Sigmoid colon (tissue), 6 donors: ENCODE measurements at regions not wholly inside any gene's neighbourhood (a gene's known extent, or its start where the extent isn't known, plus 50 kb on each side); places are given as distances from the start of the nearest gene placed in this dataset.
"Not testable (repeated sequence)": the region's sequence is repeated elsewhere in the genome, so short reads cannot be mapped to it uniquely, and the experiment has no call there.

Experiments used
- DNase-seq: peaks from one replicate; pipeline ENCODE4 v3.0.0-alpha.2; 2019
- H3K27ac ChIP-seq, 4 donors: fragments of 200-600 bp; sonication (generic); one replicate each; pipeline ENCODE4 v1.5.1; 2016 to 2019; ENCODE audit warnings: mild to moderate bottlenecking in 1 of 4
- H3K27me3 ChIP-seq, 3 donors: fragments of 200-600 bp; sonication (generic); one replicate each; pipeline ENCODE4 v1.5.1; 2019; ENCODE audit warnings: mild to moderate bottlenecking in 1 of 3
- H3K36me3 ChIP-seq, 4 donors: fragments of 200-600 bp; sonication (generic); one replicate each; pipeline ENCODE4 v1.5.1; 2016 to 2019
- H3K4me1 ChIP-seq, 4 donors: fragments of 200-600 bp; sonication (generic); one replicate each; pipeline ENCODE4 v1.5.1; 2017 to 2019
- H3K4me3 ChIP-seq, 4 donors: fragments of 200-600 bp; sonication (generic); one replicate each; pipeline ENCODE4 v1.5.1; 2017 to 2019; ENCODE audit warnings: mild to moderate bottlenecking in 2 of 4, moderate library complexity in 1 of 4
- H3K9me3 ChIP-seq, 4 donors: fragments of 200-600 bp in 3 of 4; sonication (generic) in 3 of 4; one replicate each; pipeline versions ENCODE4 v1.5.1 to v1.6.1; 2013 to 2019
- CTCF ChIP-seq, 4 experiments: fragments of 450-650 bp in 3 of 4; fragments of 200-600 bp in 1 of 4; IDR thresholded peaks; one replicate each; pipeline ENCODE4 v1.5.1; 2016 to 2019; ENCODE audit warnings: antibody characterized with exemption in 4 of 4, mild to moderate bottlenecking in 3 of 4, moderate library complexity in 2 of 4
- EP300 ChIP-seq, 4 donors: sonication (generic); formaldehyde crosslinking; IDR thresholded peaks; one replicate each; pipeline ENCODE4 v1.6.1; 2017; ENCODE audit warnings: antibody characterized with exemption in 4 of 4
- POLR2A ChIP-seq, 2 donors: fragments of 450-650 bp; IDR thresholded peaks; one replicate each; pipeline ENCODE4 v1.6.1; 2016; ENCODE audit warnings: antibody characterized with exemption in 2 of 2, mild to moderate bottlenecking in 2 of 2, moderate library complexity in 2 of 2
- POLR2AphosphoS5 ChIP-seq, 4 donors: sonication (generic); formaldehyde crosslinking; IDR thresholded peaks; one replicate each; pipeline ENCODE4 v1.6.1; 2017; ENCODE audit warnings: antibody characterized with exemption in 4 of 4
- WGBS, 2 donors: extraction: QIAGEN DNeasy Blood & Tissue Kit; methylation state at CpG; one replicate each; pipeline ENCODE4 v1.1.7; 2013; 5-methylcytosine and 5-hydroxymethylcytosine counted together
- intact Hi-C: fragments of 100-400 bp; cut with DNase I; formaldehyde crosslinking; loops from one replicate; pipeline ENCODE4 v1.15.1; 2023
- donor health status: healthy with polysubstance abuse.
- donor health status: healthy.

- intact Hi-C loops, result no loop called here
- no peak overlapping the region for H3K27ac ChIP-seq
- no peaks in the 10 kb centered on the region for H3K36me3 ChIP-seq
- no peak for DNase-seq
- no peak for TF ChIP-seq EP300 (IDR thresholded peaks at IDR 0.05)
- no peaks in the 10 kb centered on the region for H3K9me3 ChIP-seq
- no peak overlapping the region for H3K4me3 ChIP-seq
- no peaks in the 10 kb centered on the region for H3K4me1 ChIP-seq
- H3K27me3 ChIP-seq, result no peaks in the 10 kb centered on the region
- WGBS, 2 donors, result 70 to 76% methylated on average over 4 of the region's 4 CpGs
Measured at GRCh38 chr2:166758956-166759355, 129.3 kb upstream of the XIRP2 start.

- Histone ChIP-seq H3K27ac (no peak overlapping the region), H3K27me3 (no peaks in the 10 kb centered on the region), H3K4me1 (no peaks in the 10 kb centered on the region), H3K36me3 (no peaks in the 10 kb centered on the region), H3K4me3 (no peak overlapping the region), H3K9me3 (peaks cover 0 to 7% (median under 1%) of the 10 kb centered on the region in 4 donors)
- intact Hi-C loops, result no loop called here
- 0 to 41% methylated on average over 1 of the region's 1 CpG for WGBS, 2 donors
- TF ChIP-seq POLR2AphosphoS5 (IDR thresholded peaks at IDR 0.05), result no peak
- no peak for TF ChIP-seq CTCF (IDR thresholded peaks at IDR 0.05)
- no peak for TF ChIP-seq POLR2A (IDR thresholded peaks at IDR 0.05)
- no peak for TF ChIP-seq EP300 (IDR thresholded peaks at IDR 0.05)
- DNase-seq, result no peak
Measured at GRCh38 chr2:166750624-166751023, 137.7 kb upstream of the XIRP2 start.

GRCh38 chr2:166744117-166744516, 144.2 kb upstream of the XIRP2 start:
- H3K27me3 ChIP-seq, intact Hi-C loops, H3K4me3 ChIP-seq, H3K36me3 ChIP-seq, H3K4me1 ChIP-seq, H3K27ac ChIP-seq, DNase-seq: not testable (repeated sequence)
- peaks cover 28 to 43% (median 36%) of the 10 kb centered on the region in 4 donors for H3K9me3 ChIP-seq
- WGBS, 2 donors, result 91 to 92% methylated on average over 1 of the region's 1 CpG

GRCh38 chr2:166743482-166743881, 144.8 kb upstream of the XIRP2 start:
- H3K27ac ChIP-seq, intact Hi-C loops, H3K27me3 ChIP-seq, H3K4me1 ChIP-seq, H3K4me3 ChIP-seq, H3K36me3 ChIP-seq, DNase-seq: not testable (repeated sequence)
- 94% methylated on average over 10 of the region's 10 CpGs for WGBS, 2 donors
- H3K9me3 ChIP-seq, result peaks cover 28 to 43% (median 38%) of the 10 kb centered on the region in 4 donors

GRCh38 chr2:166727095-166727494, 161.2 kb upstream of the XIRP2 start:
- no peak overlapping the region for H3K4me3 ChIP-seq
- H3K27me3 ChIP-seq, result no peaks in the 10 kb centered on the region
- intact Hi-C loops, result no loop called here
- H3K9me3 ChIP-seq, result no peaks in the 10 kb centered on the region
- H3K4me1 ChIP-seq, result no peaks in the 10 kb centered on the region
- no peaks in the 10 kb centered on the region for H3K36me3 ChIP-seq
- no peak for DNase-seq
- TF ChIP-seq POLR2AphosphoS5 (IDR thresholded peaks at IDR 0.05) (no peak), CTCF (IDR thresholded peaks at IDR 0.05) (no peak), EP300 (IDR thresholded peaks at IDR 0.05) (no peak), POLR2A (IDR thresholded peaks at IDR 0.05) (no peak)
- 71 to 81% methylated on average over 2 of the region's 2 CpGs for WGBS, 2 donors
- no peak overlapping the region for H3K27ac ChIP-seq

GRCh38 chr2:166725927-166726924, 162.1 kb upstream of the XIRP2 start:
- intact Hi-C loops, result no loop called here
- no peak overlapping the region for H3K27ac ChIP-seq
- no peaks in the 10 kb centered on the region for H3K9me3 ChIP-seq
- no peaks in the 10 kb centered on the region for H3K4me1 ChIP-seq
- H3K4me3 ChIP-seq, result no peak overlapping the region
- WGBS, 2 donors, result 45 to 60% methylated on average over 2 of the region's 2 CpGs
- TF ChIP-seq EP300 (IDR thresholded peaks at IDR 0.05), result no peak
- no peak for TF ChIP-seq CTCF (IDR thresholded peaks at IDR 0.05)
- no peaks in the 10 kb centered on the region for H3K36me3 ChIP-seq
- DNase-seq, result no peak
- no peaks in the 10 kb centered on the region for H3K27me3 ChIP-seq
